ENCODE measurements at regions not wholly inside any gene's neighbourhood (a gene's known extent, or its start where the extent isn't known, plus 50 kb on each side); places are given as distances from the start of the nearest gene placed in this dataset.

GRCh38 chr9:116002181-116002580 lies 151.4 kb upstream of the PAPPA start:
- no peak overlapping the region for H3K27ac ChIP-seq (ENCODE audit: low read depth in 1 of 3, low read length in 2 of 3)
- no peaks in the 10 kb centered on the region for H3K4me1 ChIP-seq (ENCODE audit: control insufficient read depth in 3 of 3, insufficient read depth in 2 of 3, low read depth in 1 of 3, low read length in 2 of 3)
- H3K36me3 ChIP-seq (ENCODE audit: control insufficient read depth in 3 of 3, insufficient read depth in 2 of 3, low read depth in 1 of 3, low read length in 3 of 3), result no peaks in the 10 kb centered on the region
- WGBS, 3 donors, result 79 to 88% (median 80%) methylated on average over 5 of the region's 5 CpGs
- H3K9me3 ChIP-seq (ENCODE audit: control insufficient read depth in 2 of 2, insufficient read depth in 1 of 2, low read depth in 1 of 2, low read length in 1 of 2), result no peaks in the 10 kb centered on the region
- FAIRE-seq (no peak), DNase-seq (no peak)
- no peaks in the 10 kb centered on the region for H3K27me3 ChIP-seq (ENCODE audit: control insufficient read depth in 3 of 3, insufficient read depth in 3 of 3, low read length in 3 of 3)
- H3K4me3 ChIP-seq (ENCODE audit: low read depth in 1 of 3, low read length in 3 of 3), result no peak overlapping the region

GRCh38 chr9:116002624-116003023 lies 151.0 kb upstream of the PAPPA start:
- 67 to 79% (median 78%) methylated on average over 3 of the region's 3 CpGs for WGBS, 3 donors
- Histone ChIP-seq H3K4me3 (ENCODE audit: low read depth in 1 of 3, low read length in 3 of 3) (no peak overlapping the region), H3K4me1 (ENCODE audit: control insufficient read depth in 3 of 3, insufficient read depth in 2 of 3, low read depth in 1 of 3, low read length in 2 of 3) (no peaks in the 10 kb centered on the region), H3K27me3 (ENCODE audit: control insufficient read depth in 3 of 3, insufficient read depth in 3 of 3, low read length in 3 of 3) (no peaks in the 10 kb centered on the region), H3K27ac (ENCODE audit: low read depth in 1 of 3, low read length in 2 of 3) (no peak overlapping the region), H3K36me3 (ENCODE audit: control insufficient read depth in 3 of 3, insufficient read depth in 2 of 3, low read depth in 1 of 3, low read length in 3 of 3) (no peaks in the 10 kb centered on the region), H3K9me3 (ENCODE audit: control insufficient read depth in 2 of 2, insufficient read depth in 1 of 2, low read depth in 1 of 2, low read length in 1 of 2) (no peaks in the 10 kb centered on the region)
- DNase-seq (no peak), FAIRE-seq (no peak)

GRCh38 chr9:116003397-116003796 lies 150.2 kb upstream of the PAPPA start:
- 84 to 87% (median 85%) methylated on average over 1 of the region's 1 CpG for WGBS, 3 donors
- Histone ChIP-seq H3K27me3 (ENCODE audit: control insufficient read depth in 3 of 3, insufficient read depth in 3 of 3, low read length in 3 of 3) (no peaks in the 10 kb centered on the region), H3K4me1 (ENCODE audit: control insufficient read depth in 3 of 3, insufficient read depth in 2 of 3, low read depth in 1 of 3, low read length in 2 of 3) (no peaks in the 10 kb centered on the region), H3K9me3 (ENCODE audit: control insufficient read depth in 2 of 2, insufficient read depth in 1 of 2, low read depth in 1 of 2, low read length in 1 of 2) (no peaks in the 10 kb centered on the region), H3K36me3 (ENCODE audit: control insufficient read depth in 3 of 3, insufficient read depth in 2 of 3, low read depth in 1 of 3, low read length in 3 of 3) (no peaks in the 10 kb centered on the region), H3K4me3 (ENCODE audit: low read depth in 1 of 3, low read length in 3 of 3) (no peak overlapping the region), H3K27ac (ENCODE audit: low read depth in 1 of 3, low read length in 2 of 3) (no peak overlapping the region)
- FAIRE-seq (no peak), DNase-seq (no peak)

GRCh38 chr9:116005205-116005604 lies 148.4 kb upstream of the PAPPA start:
- Histone ChIP-seq H3K9me3 (ENCODE audit: control insufficient read depth in 2 of 2, insufficient read depth in 1 of 2, low read depth in 1 of 2, low read length in 1 of 2) (no peaks in the 10 kb centered on the region), H3K27me3 (ENCODE audit: control insufficient read depth in 3 of 3, insufficient read depth in 3 of 3, low read length in 3 of 3) (no peaks in the 10 kb centered on the region), H3K36me3 (ENCODE audit: control insufficient read depth in 3 of 3, insufficient read depth in 2 of 3, low read depth in 1 of 3, low read length in 3 of 3) (no peaks in the 10 kb centered on the region), H3K27ac (ENCODE audit: low read depth in 1 of 3, low read length in 2 of 3) (no peak overlapping the region), H3K4me3 (ENCODE audit: low read depth in 1 of 3, low read length in 3 of 3) (no peak overlapping the region), H3K4me1 (ENCODE audit: control insufficient read depth in 3 of 3, insufficient read depth in 2 of 3, low read depth in 1 of 3, low read length in 2 of 3) (no peaks in the 10 kb centered on the region)
- FAIRE-seq (no peak), DNase-seq (no peak)
- 63 to 77% (median 67%) methylated on average over 2 of the region's 2 CpGs for WGBS, 3 donors

GRCh38 chr9:116007824-116008223 lies 145.8 kb upstream of the PAPPA start:
- 56 to 79% (median 67%) methylated on average over 2 of the region's 2 CpGs for WGBS, 3 donors
- DNase-seq (no peak), FAIRE-seq (no peak)
- Histone ChIP-seq H3K4me3 (ENCODE audit: low read depth in 1 of 3, low read length in 3 of 3) (no peak overlapping the region), H3K27ac (ENCODE audit: low read depth in 1 of 3, low read length in 2 of 3) (no peak overlapping the region), H3K27me3 (ENCODE audit: control insufficient read depth in 3 of 3, insufficient read depth in 3 of 3, low read length in 3 of 3) (no peaks in the 10 kb centered on the region), H3K36me3 (ENCODE audit: control insufficient read depth in 3 of 3, insufficient read depth in 2 of 3, low read depth in 1 of 3, low read length in 3 of 3) (no peaks in the 10 kb centered on the region), H3K4me1 (ENCODE audit: control insufficient read depth in 3 of 3, insufficient read depth in 2 of 3, low read depth in 1 of 3, low read length in 2 of 3) (no peaks in the 10 kb centered on the region), H3K9me3 (ENCODE audit: control insufficient read depth in 2 of 2, insufficient read depth in 1 of 2, low read depth in 1 of 2, low read length in 1 of 2) (no peaks in the 10 kb centered on the region)

- Histone ChIP-seq H3K27me3 (ENCODE audit: control insufficient read depth in 3 of 3, insufficient read depth in 3 of 3, low read length in 3 of 3) (no peaks in the 10 kb centered on the region), H3K4me1 (ENCODE audit: control insufficient read depth in 3 of 3, insufficient read depth in 2 of 3, low read depth in 1 of 3, low read length in 2 of 3) (no peaks in the 10 kb centered on the region), H3K4me3 (ENCODE audit: low read depth in 1 of 3, low read length in 3 of 3) (no peak overlapping the region), H3K36me3 (ENCODE audit: control insufficient read depth in 3 of 3, insufficient read depth in 2 of 3, low read depth in 1 of 3, low read length in 3 of 3) (no peaks in the 10 kb centered on the region), H3K9me3 (ENCODE audit: control insufficient read depth in 2 of 2, insufficient read depth in 1 of 2, low read depth in 1 of 2, low read length in 1 of 2) (no peaks in the 10 kb centered on the region), H3K27ac (ENCODE audit: low read depth in 1 of 3, low read length in 2 of 3) (no peak overlapping the region)
- FAIRE-seq (no peak), DNase-seq (no peak)
- 60 to 72% (median 66%) methylated on average over 5 of the region's 5 CpGs for WGBS, 3 donors
These were observed 145.3 kb upstream of the PAPPA start for GRCh38 chr9:116008278-116008677.

GRCh38 chr9:116009420-116009819 lies 144.2 kb upstream of the PAPPA start:
- Histone ChIP-seq H3K4me3 (ENCODE audit: low read depth in 1 of 3, low read length in 3 of 3) (no peak overlapping the region), H3K9me3 (ENCODE audit: control insufficient read depth in 2 of 2, insufficient read depth in 1 of 2, low read depth in 1 of 2, low read length in 1 of 2) (no peaks in the 10 kb centered on the region), H3K36me3 (ENCODE audit: control insufficient read depth in 3 of 3, insufficient read depth in 2 of 3, low read depth in 1 of 3, low read length in 3 of 3) (no peaks in the 10 kb centered on the region), H3K4me1 (ENCODE audit: control insufficient read depth in 3 of 3, insufficient read depth in 2 of 3, low read depth in 1 of 3, low read length in 2 of 3) (no peaks in the 10 kb centered on the region), H3K27ac (ENCODE audit: low read depth in 1 of 3, low read length in 2 of 3) (no peak overlapping the region), H3K27me3 (ENCODE audit: control insufficient read depth in 3 of 3, insufficient read depth in 3 of 3, low read length in 3 of 3) (no peaks in the 10 kb centered on the region)
- FAIRE-seq, result no peak
- WGBS, 3 donors, result 89 to 95% (median 91%) methylated on average over 2 of the region's 2 CpGs
- DNase-seq, result no peak

- Histone ChIP-seq H3K27me3 (ENCODE audit: control insufficient read depth in 3 of 3, insufficient read depth in 3 of 3, low read length in 3 of 3) (no peaks in the 10 kb centered on the region), H3K4me1 (ENCODE audit: control insufficient read depth in 3 of 3, insufficient read depth in 2 of 3, low read depth in 1 of 3, low read length in 2 of 3) (no peaks in the 10 kb centered on the region), H3K9me3 (ENCODE audit: control insufficient read depth in 2 of 2, insufficient read depth in 1 of 2, low read depth in 1 of 2, low read length in 1 of 2) (no peaks in the 10 kb centered on the region), H3K4me3 (ENCODE audit: low read depth in 1 of 3, low read length in 3 of 3) (no peak overlapping the region), H3K27ac (ENCODE audit: low read depth in 1 of 3, low read length in 2 of 3) (no peak overlapping the region), H3K36me3 (ENCODE audit: control insufficient read depth in 3 of 3, insufficient read depth in 2 of 3, low read depth in 1 of 3, low read length in 3 of 3) (no peaks in the 10 kb centered on the region)
- DNase-seq (no peak), FAIRE-seq (no peak)
These were observed 137.7 kb upstream of the PAPPA start for GRCh38 chr9:116015855-116016254.

GRCh38 chr9:116020146-116020545 lies 133.4 kb upstream of the PAPPA start:
- H3K27me3 ChIP-seq (ENCODE audit: control insufficient read depth in 3 of 3, insufficient read depth in 3 of 3, low read length in 3 of 3), result no peaks in the 10 kb centered on the region
- FAIRE-seq (no peak), DNase-seq (no peak)
- no peak overlapping the region for H3K4me3 ChIP-seq (ENCODE audit: low read depth in 1 of 3, low read length in 3 of 3)
- H3K9me3 ChIP-seq (ENCODE audit: control insufficient read depth in 2 of 2, insufficient read depth in 1 of 2, low read depth in 1 of 2, low read length in 1 of 2), result no peaks in the 10 kb centered on the region
- no peaks in the 10 kb centered on the region for H3K4me1 ChIP-seq (ENCODE audit: control insufficient read depth in 3 of 3, insufficient read depth in 2 of 3, low read depth in 1 of 3, low read length in 2 of 3)
- H3K36me3 ChIP-seq (ENCODE audit: control insufficient read depth in 3 of 3, insufficient read depth in 2 of 3, low read depth in 1 of 3, low read length in 3 of 3), result no peaks in the 10 kb centered on the region
- WGBS, 3 donors, result 67 to 75% (median 74%) methylated on average over 1 of the region's 1 CpG
- H3K27ac ChIP-seq (ENCODE audit: low read depth in 1 of 3, low read length in 2 of 3), result no peak overlapping the region
